K562 (cell line): ENCODE measurements at regions not wholly inside any gene's neighbourhood (a gene's known extent, or its start where the extent isn't known, plus 50 kb on each side); places are given as distances from the start of the nearest gene placed in this dataset.

ENCODE experiments used
- CTCFL ChIP-seq: IDR thresholded peaks from 2 replicates; pipeline ENCODE4 v1.6.1; 2011; ENCODE audit warnings: borderline replicate concordance, low read depth, mild to moderate bottlenecking, moderate library complexity, low read length; ENCODE audit not compliant: insufficient read depth, poor library complexity, severe bottlenecking
- CXXC5 ChIP-seq: fragments of 250-450 bp; sonication (Bioruptor Pico); IDR thresholded peaks from 2 replicates; pipeline ENCODE4 v1.8.0; 2022; ENCODE audit warnings: inconsistent platforms, mild to moderate bottlenecking, moderate library complexity
- ID3 ChIP-seq, 2 experiments: fragments of 250-450 bp in 1 of 2; fragments of 450-650 bp in 1 of 2; sonication (Bioruptor Pico) in 1 of 2; IDR thresholded peaks; 2 replicates each; pipeline versions ENCODE4 v1.6.1 to v1.8.0; 2016 to 2021; ENCODE audit warnings: mild to moderate bottlenecking in 2 of 2, moderate library complexity in 2 of 2, missing compliant biosample characterization in 1 of 2, missing genetic modification characterization in 1 of 2
- KAT2B ChIP-seq: IDR thresholded peaks from one replicate; pipeline ENCODE4 v1.6.1; 2012; ENCODE audit warnings: low read depth, mild to moderate bottlenecking, control low read depth, inconsistent platforms, low read length, moderate library complexity
- L3MBTL2 ChIP-seq: fragments of 450-650 bp; IDR thresholded peaks from 2 replicates; pipeline ENCODE4 v1.6.1; 2016; ENCODE audit warnings: mild to moderate bottlenecking, moderate library complexity
- MCM7 ChIP-seq, 2 experiments: fragments of 450-650 bp; IDR thresholded peaks; 2 replicates each; pipeline ENCODE4 v1.6.1; 2016 to 2018
- MEF2D ChIP-seq: conservative IDR thresholded peaks from 2 replicates; pipeline ENCODE4 v1.6.1; 2016; ENCODE audit warnings: low read depth, missing genetic modification characterization, missing compliant biosample characterization
- SMAD3 ChIP-seq: fragments of 450-650 bp; formaldehyde crosslinking; conservative IDR thresholded peaks from 2 replicates; pipeline ENCODE4 v1.4.0; 2020; ENCODE audit warnings: mild to moderate bottlenecking
- SMARCA4 ChIP-seq: fragments of 450-650 bp; IDR thresholded peaks from 2 replicates; pipeline ENCODE4 v1.6.1; 2016
- SMARCA5 ChIP-seq: fragments of 450-650 bp; IDR thresholded peaks from 2 replicates; pipeline ENCODE4 v1.6.1; 2016
- SPI1 ChIP-seq: IDR thresholded peaks from 2 replicates; pipeline ENCODE4 v1.6.1; 2011; ENCODE audit warnings: low read depth, low read length, control low read depth, borderline replicate concordance
- SRSF3 ChIP-seq: fragments of 200-400 bp; formaldehyde crosslinking; IDR thresholded peaks from 2 replicates; pipeline ENCODE4 v1.6.1; 2016; ENCODE audit warnings: mild to moderate bottlenecking, low read length, moderate library complexity; ENCODE audit not compliant: insufficient read depth
- TFAP4 ChIP-seq: sonication (generic); formaldehyde crosslinking; IDR thresholded peaks from 2 replicates; pipeline ENCODE4 v1.8.0; 2022; ENCODE audit warnings: missing genetic modification reagents, mild to moderate bottlenecking, moderate library complexity, borderline replicate concordance
- ZBTB1 ChIP-seq: sonication (generic); formaldehyde crosslinking; IDR thresholded peaks from 2 replicates; pipeline ENCODE4 v1.8.1; 2023; ENCODE audit warnings: missing genetic modification reagents, low read depth, mild to moderate bottlenecking, borderline replicate concordance
- TF ChIP-seq, protein P1 (sequence below): fragments of 450-650 bp; conservative IDR thresholded peaks from 2 replicates; pipeline ENCODE4 v1.6.1; 2016; ENCODE audit warnings: missing genetic modification characterization, low read depth, mild to moderate bottlenecking, missing compliant biosample characterization, moderate library complexity
- TF ChIP-seq, protein P2 (sequence below): fragments of 250-450 bp; sonication (Bioruptor Pico); IDR thresholded peaks from 2 replicates; pipeline ENCODE4 v1.8.0; 2022; ENCODE audit warnings: moderate library complexity, mild to moderate bottlenecking, inconsistent platforms
- TF ChIP-seq, protein P3 (sequence below), 2 experiments: fragments of 200-800 bp in 1 of 2; sonication (Bioruptor generic) in 1 of 2; sonication (generic) in 1 of 2; formaldehyde crosslinking in 1 of 2; IDR thresholded peaks in 1 of 2; conservative IDR thresholded peaks in 1 of 2; 2 replicates each; pipeline versions ENCODE4 v1.5.0 to v1.6.1; 2016 to 2020; ENCODE audit warnings: missing compliant biosample characterization in 1 of 2, missing genetic modification characterization in 1 of 2, missing genetic modification reagents in 1 of 2
- TF ChIP-seq, protein P4 (sequence below): fragments of 450-650 bp; IDR thresholded peaks from 2 replicates; pipeline ENCODE4 v1.6.1; 2016; ENCODE audit warnings: missing biosample characterization, missing genetic modification characterization

GRCh38 chr3:72214066-72214951 lies 429.4 kb upstream of the PROK2 start (continued):
- TF ChIP-seq CXXC5 (CRISPR knock-in tag) = peak; percentile 23; the same call in 1 of the 2 replicates
- TF ChIP-seq MCM7 (IDR thresholded peaks at IDR 0.05) = no peak
- TF ChIP-seq, protein P1, sequence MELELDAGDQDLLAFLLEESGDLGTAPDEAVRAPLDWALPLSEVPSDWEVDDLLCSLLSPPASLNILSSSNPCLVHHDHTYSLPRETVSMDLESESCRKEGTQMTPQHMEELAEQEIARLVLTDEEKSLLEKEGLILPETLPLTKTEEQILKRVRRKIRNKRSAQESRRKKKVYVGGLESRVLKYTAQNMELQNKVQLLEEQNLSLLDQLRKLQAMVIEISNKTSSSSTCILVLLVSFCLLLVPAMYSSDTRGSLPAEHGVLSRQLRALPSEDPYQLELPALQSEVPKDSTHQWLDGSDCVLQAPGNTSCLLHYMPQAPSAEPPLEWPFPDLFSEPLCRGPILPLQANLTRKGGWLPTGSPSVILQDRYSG (tag) = no peak
- no peak for TF ChIP-seq TFAP4 (CRISPR knock-in tag)
- TF ChIP-seq L3MBTL2 = peak; percentile 73
- TF ChIP-seq SPI1 = peak; percentile 86
- TF ChIP-seq, protein P2, sequence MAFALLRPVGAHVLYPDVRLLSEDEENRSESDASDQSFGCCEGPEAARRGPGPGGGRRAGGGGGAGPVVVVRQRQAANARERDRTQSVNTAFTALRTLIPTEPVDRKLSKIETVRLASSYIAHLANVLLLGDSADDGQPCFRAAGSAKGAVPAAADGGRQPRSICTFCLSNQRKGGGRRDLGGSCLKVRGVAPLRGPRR = no peak
- TF ChIP-seq, protein P3, sequence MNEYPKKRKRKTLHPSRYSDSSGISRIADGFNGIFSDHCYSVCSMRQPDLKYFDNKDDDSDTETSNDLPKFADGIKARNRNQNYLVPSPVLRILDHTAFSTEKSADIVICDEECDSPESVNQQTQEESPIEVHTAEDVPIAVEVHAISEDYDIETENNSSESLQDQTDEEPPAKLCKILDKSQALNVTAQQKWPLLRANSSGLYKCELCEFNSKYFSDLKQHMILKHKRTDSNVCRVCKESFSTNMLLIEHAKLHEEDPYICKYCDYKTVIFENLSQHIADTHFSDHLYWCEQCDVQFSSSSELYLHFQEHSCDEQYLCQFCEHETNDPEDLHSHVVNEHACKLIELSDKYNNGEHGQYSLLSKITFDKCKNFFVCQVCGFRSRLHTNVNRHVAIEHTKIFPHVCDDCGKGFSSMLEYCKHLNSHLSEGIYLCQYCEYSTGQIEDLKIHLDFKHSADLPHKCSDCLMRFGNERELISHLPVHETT (CRISPR knock-in tag; conservative IDR thresholded peaks at IDR 0.05 in 1 of 2, IDR thresholded peaks at IDR 0.05 in 1 of 2) = peak in 1 of 2 experiments; percentile 45; a peak in 1 of 4 replicates
- TF ChIP-seq SRSF3 = no peak
- no peak for TF ChIP-seq KAT2B
- peak; percentile 63 for TF ChIP-seq SMARCA4
- TF ChIP-seq SMAD3 (CRISPR knock-in tag) = 0 out of 2 replicates have a peak, but pooled peaks have one; percentile 26
- TF ChIP-seq ID3 (CRISPR knock-in tag; IDR thresholded peaks at IDR 0.05) = no peak
- TF ChIP-seq ID3 (tag; IDR thresholded peaks at IDR 0.05) = peak; percentile 71
- TF ChIP-seq MEF2D (tag) = peak; percentile 58; the same call in 1 of the 2 replicates
- no peak for TF ChIP-seq ZBTB1 (CRISPR knock-in tag)
- peak; percentile 24; the same call in 1 of the 2 replicates for TF ChIP-seq SMARCA5
- TF ChIP-seq, protein P4, sequence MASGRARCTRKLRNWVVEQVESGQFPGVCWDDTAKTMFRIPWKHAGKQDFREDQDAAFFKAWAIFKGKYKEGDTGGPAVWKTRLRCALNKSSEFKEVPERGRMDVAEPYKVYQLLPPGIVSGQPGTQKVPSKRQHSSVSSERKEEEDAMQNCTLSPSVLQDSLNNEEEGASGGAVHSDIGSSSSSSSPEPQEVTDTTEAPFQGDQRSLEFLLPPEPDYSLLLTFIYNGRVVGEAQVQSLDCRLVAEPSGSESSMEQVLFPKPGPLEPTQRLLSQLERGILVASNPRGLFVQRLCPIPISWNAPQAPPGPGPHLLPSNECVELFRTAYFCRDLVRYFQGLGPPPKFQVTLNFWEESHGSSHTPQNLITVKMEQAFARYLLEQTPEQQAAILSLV (tag) = no peak
- no peak for TF ChIP-seq CTCFL
